ENCODE measurements at regions not wholly inside any gene's neighbourhood (a gene's known extent, or its start where the extent isn't known, plus 50 kb on each side); places are given as distances from the start of the nearest gene placed in this dataset.

- no peaks in the 10 kb centered on the region for H3K27me3 Mint-ChIP-seq (ENCODE audit: low read depth)
- no peak overlapping the region for H3K4me3 Mint-ChIP-seq (ENCODE audit: unreplicated experiment)
- no peaks in the 10 kb centered on the region for H3K4me1 Mint-ChIP-seq (ENCODE audit: low read depth)
- H3K27ac Mint-ChIP-seq (ENCODE audit: unreplicated experiment): no peak overlapping the region
- H3K9me3 Mint-ChIP-seq (ENCODE audit: low read depth): peaks cover 3% of the 10 kb centered on the region
- DNase-seq (ENCODE audit: low spot score): no peak
- no peak for TF ChIP-seq CTCF (IDR thresholded peaks at IDR 0.05)
- no peaks in the 10 kb centered on the region for H3K36me3 Mint-ChIP-seq (ENCODE audit: low read depth)
Measured at GRCh38 chr3:3689601-3690375, 109.4 kb upstream of the LRRN1 start.

- Mint-ChIP-seq H3K27ac (ENCODE audit: unreplicated experiment) (no peak overlapping the region), H3K4me3 (ENCODE audit: unreplicated experiment) (no peak overlapping the region), H3K36me3 (ENCODE audit: low read depth) (no peaks in the 10 kb centered on the region), H3K9me3 (ENCODE audit: low read depth) (no peaks in the 10 kb centered on the region), H3K4me1 (ENCODE audit: low read depth) (no peaks in the 10 kb centered on the region), H3K27me3 (ENCODE audit: low read depth) (no peaks in the 10 kb centered on the region)
- no peak for TF ChIP-seq CTCF (IDR thresholded peaks at IDR 0.05)
- DNase-seq (ENCODE audit: low spot score): no peak
Measured at GRCh38 chr3:3686907-3687648, 112.2 kb upstream of the LRRN1 start.

GRCh38 chr3:3685721-3686120 is 113.5 kb upstream of the LRRN1 start:
- H3K4me3 Mint-ChIP-seq (ENCODE audit: unreplicated experiment): no peak overlapping the region
- no peaks in the 10 kb centered on the region for H3K27me3 Mint-ChIP-seq (ENCODE audit: low read depth)
- no peaks in the 10 kb centered on the region for H3K9me3 Mint-ChIP-seq (ENCODE audit: low read depth)
- H3K4me1 Mint-ChIP-seq (ENCODE audit: low read depth): no peaks in the 10 kb centered on the region
- TF ChIP-seq CTCF (IDR thresholded peaks at IDR 0.05): no peak
- no peak for DNase-seq (ENCODE audit: low spot score)
- H3K27ac Mint-ChIP-seq (ENCODE audit: unreplicated experiment): no peak overlapping the region
- no peaks in the 10 kb centered on the region for H3K36me3 Mint-ChIP-seq (ENCODE audit: low read depth)

- Mint-ChIP-seq H3K36me3 (ENCODE audit: low read depth) (no peaks in the 10 kb centered on the region), H3K27ac (ENCODE audit: unreplicated experiment) (no peak overlapping the region), H3K9me3 (ENCODE audit: low read depth) (no peaks in the 10 kb centered on the region), H3K27me3 (ENCODE audit: low read depth) (no peaks in the 10 kb centered on the region), H3K4me3 (ENCODE audit: unreplicated experiment) (no peak overlapping the region), H3K4me1 (ENCODE audit: low read depth) (no peaks in the 10 kb centered on the region)
- TF ChIP-seq CTCF (IDR thresholded peaks at IDR 0.05): no peak
- DNase-seq (ENCODE audit: low spot score): no peak
Measured at GRCh38 chr3:3683261-3683660, 116.0 kb upstream of the LRRN1 start.

GRCh38 chr3:3675801-3676200 is 123.4 kb upstream of the LRRN1 start:
- Mint-ChIP-seq H3K4me1 (ENCODE audit: low read depth) (no peaks in the 10 kb centered on the region), H3K27me3 (ENCODE audit: low read depth) (no peaks in the 10 kb centered on the region), H3K4me3 (ENCODE audit: unreplicated experiment) (no peak overlapping the region), H3K36me3 (ENCODE audit: low read depth) (no peaks in the 10 kb centered on the region), H3K9me3 (ENCODE audit: low read depth) (peaks cover 6% of the 10 kb centered on the region), H3K27ac (ENCODE audit: unreplicated experiment) (no peak overlapping the region)
- no peak for TF ChIP-seq CTCF (IDR thresholded peaks at IDR 0.05)
- DNase-seq (ENCODE audit: low spot score): no peak

All from chondrocyte (in vitro differentiated cells).